HG03280 (cell line): ENCODE measurements at regions not wholly inside any gene's neighbourhood (a gene's known extent, or its start where the extent isn't known, plus 50 kb on each side); places are given as distances from the start of the nearest gene placed in this dataset.

Experiments used
- ATAC-seq: cut with Tn5 transposase; IDR thresholded peaks from one replicate; pipeline ENCODE4 v1.9.1; 2021; ENCODE audit warnings: mild to moderate bottlenecking, moderate library complexity; ENCODE audit not compliant: unreplicated experiment

- ATAC-seq = no peak
Measured at GRCh38 chr7:19448091-19448490, 260.7 kb downstream of the POLR1F start.

- no peak for ATAC-seq
Measured at GRCh38 chr7:19442016-19442785, 266.6 kb downstream of the POLR1F start.

- no peak for ATAC-seq
Measured at GRCh38 chr7:19439517-19439916, 269.3 kb downstream of the POLR1F start.

- ATAC-seq = no peak
Measured at GRCh38 chr7:19437446-19437845, 271.4 kb downstream of the POLR1F start.

GRCh38 chr7:19427944-19428343, 280.9 kb downstream of the POLR1F start:
- no peak for ATAC-seq

GRCh38 chr7:19421861-19422260, 276.6 kb upstream of the FERD3L start:
- ATAC-seq = no peak

GRCh38 chr7:19417231-19417630, 272.0 kb upstream of the FERD3L start:
- no peak for ATAC-seq

- ATAC-seq = no peak
Measured at GRCh38 chr7:19415123-19415522, 269.9 kb upstream of the FERD3L start.

- ATAC-seq = no peak
Measured at GRCh38 chr7:19413443-19413965, 268.3 kb upstream of the FERD3L start.

- ATAC-seq = no peak
Measured at GRCh38 chr7:19410691-19411090, 265.5 kb upstream of the FERD3L start.

GRCh38 chr7:19410106-19410505, 264.9 kb upstream of the FERD3L start:
- ATAC-seq = no peak

GRCh38 chr7:19408706-19409220, 263.5 kb upstream of the FERD3L start:
- no peak for ATAC-seq

- ATAC-seq = peak; percentile 65
Measured at GRCh38 chr7:19407270-19407669, 262.0 kb upstream of the FERD3L start.

GRCh38 chr7:19405541-19405940, 260.3 kb upstream of the FERD3L start:
- no peak for ATAC-seq

- ATAC-seq = no peak
Measured at GRCh38 chr7:19404912-19405329, 259.7 kb upstream of the FERD3L start.

GRCh38 chr7:19403691-19404090, 258.5 kb upstream of the FERD3L start:
- no peak for ATAC-seq

- ATAC-seq = no peak
Measured at GRCh38 chr7:19401461-19401860, 256.2 kb upstream of the FERD3L start.

- no peak for ATAC-seq
Measured at GRCh38 chr7:19400758-19401254, 255.6 kb upstream of the FERD3L start.

- peak; percentile 69 for ATAC-seq
Measured at GRCh38 chr7:19397911-19398310, 252.7 kb upstream of the FERD3L start.

GRCh38 chr7:19392246-19392645, 247.0 kb upstream of the FERD3L start:
- no peak for ATAC-seq

GRCh38 chr7:19390795-19391194, 245.6 kb upstream of the FERD3L start:
- ATAC-seq = no peak

- ATAC-seq = no peak
Measured at GRCh38 chr7:19381321-19381720, 236.1 kb upstream of the FERD3L start.
